Astrocyte of the spinal cord (primary cell): ENCODE measurements at regions not wholly inside any gene's neighbourhood (a gene's known extent, or its start where the extent isn't known, plus 50 kb on each side); places are given as distances from the start of the nearest gene placed in this dataset.

Source experiments
- DNase-seq: peaks from one replicate; pipeline ENCODE4 v3.0.0; 2011; ENCODE audit warnings: low read depth, low spot score
- H3K4me3 ChIP-seq: 2 replicates; pipeline ENCODE4 v1.5.1; 2011; ENCODE audit warnings: low read depth, mild to moderate bottlenecking, low read length, moderate library complexity
- in situ Hi-C: cut with HindIII; loops from 2 replicates; pipeline ENCODE4 v1.10.0; 2017; ENCODE audit warnings: low sequenced_read_pairs
- TF ChIP-seq, protein P1 (sequence below): IDR thresholded peaks from 2 replicates; pipeline ENCODE4 v1.5.1; 2012; ENCODE audit warnings: low read depth, mild to moderate bottlenecking, low read length, inconsistent platforms

DNA sequence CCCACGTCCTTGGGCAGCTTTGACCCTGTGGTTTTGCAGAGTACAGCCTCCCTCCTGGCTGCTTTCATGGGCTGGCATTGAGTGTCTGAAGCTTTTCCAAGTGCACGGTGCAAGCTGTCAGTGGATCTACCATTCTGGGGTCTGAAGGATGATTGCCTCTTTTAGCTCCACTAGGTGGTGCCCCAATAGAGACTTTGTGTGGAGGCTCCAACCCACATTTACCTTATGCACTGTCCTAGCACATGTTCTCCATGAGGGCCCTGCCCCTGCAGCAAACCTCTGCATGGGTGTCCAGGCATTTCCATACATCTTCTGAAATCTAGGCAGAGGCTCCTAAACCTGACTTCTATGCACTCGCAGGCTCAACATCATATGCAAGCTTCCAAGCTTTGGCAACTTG is 644.2 kb upstream of the CDH9 start:
- in situ Hi-C loops: no loop called here
- no peak overlapping the region for H3K4me3 ChIP-seq
- TF ChIP-seq, protein P1, sequence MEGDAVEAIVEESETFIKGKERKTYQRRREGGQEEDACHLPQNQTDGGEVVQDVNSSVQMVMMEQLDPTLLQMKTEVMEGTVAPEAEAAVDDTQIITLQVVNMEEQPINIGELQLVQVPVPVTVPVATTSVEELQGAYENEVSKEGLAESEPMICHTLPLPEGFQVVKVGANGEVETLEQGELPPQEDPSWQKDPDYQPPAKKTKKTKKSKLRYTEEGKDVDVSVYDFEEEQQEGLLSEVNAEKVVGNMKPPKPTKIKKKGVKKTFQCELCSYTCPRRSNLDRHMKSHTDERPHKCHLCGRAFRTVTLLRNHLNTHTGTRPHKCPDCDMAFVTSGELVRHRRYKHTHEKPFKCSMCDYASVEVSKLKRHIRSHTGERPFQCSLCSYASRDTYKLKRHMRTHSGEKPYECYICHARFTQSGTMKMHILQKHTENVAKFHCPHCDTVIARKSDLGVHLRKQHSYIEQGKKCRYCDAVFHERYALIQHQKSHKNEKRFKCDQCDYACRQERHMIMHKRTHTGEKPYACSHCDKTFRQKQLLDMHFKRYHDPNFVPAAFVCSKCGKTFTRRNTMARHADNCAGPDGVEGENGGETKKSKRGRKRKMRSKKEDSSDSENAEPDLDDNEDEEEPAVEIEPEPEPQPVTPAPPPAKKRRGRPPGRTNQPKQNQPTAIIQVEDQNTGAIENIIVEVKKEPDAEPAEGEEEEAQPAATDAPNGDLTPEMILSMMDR: peak; percentile 26
- no peak for DNase-seq

DNA sequence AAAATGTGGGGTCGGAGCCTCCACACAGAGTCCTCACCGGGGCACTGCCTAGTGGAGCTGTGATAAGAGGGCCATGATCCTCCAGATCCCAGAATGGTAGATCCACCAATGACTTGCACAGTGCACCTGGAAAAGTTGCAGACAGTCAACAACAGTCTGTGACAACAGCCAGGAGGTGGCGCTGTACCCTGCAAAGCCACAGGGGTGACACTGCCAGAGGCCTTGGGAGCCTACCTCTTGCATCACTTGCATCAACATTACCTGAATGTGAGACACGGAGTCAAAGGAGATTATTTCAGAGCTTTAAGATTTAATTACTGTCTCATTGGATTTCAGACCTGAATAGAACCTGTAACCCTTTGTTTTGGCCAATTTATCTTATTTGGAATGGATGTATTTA is 614.1 kb upstream of the CDH9 start:
- no peak overlapping the region for H3K4me3 ChIP-seq
- DNase-seq: no peak
- TF ChIP-seq, protein P1: no peak
- in situ Hi-C loops: no loop called here

DNA sequence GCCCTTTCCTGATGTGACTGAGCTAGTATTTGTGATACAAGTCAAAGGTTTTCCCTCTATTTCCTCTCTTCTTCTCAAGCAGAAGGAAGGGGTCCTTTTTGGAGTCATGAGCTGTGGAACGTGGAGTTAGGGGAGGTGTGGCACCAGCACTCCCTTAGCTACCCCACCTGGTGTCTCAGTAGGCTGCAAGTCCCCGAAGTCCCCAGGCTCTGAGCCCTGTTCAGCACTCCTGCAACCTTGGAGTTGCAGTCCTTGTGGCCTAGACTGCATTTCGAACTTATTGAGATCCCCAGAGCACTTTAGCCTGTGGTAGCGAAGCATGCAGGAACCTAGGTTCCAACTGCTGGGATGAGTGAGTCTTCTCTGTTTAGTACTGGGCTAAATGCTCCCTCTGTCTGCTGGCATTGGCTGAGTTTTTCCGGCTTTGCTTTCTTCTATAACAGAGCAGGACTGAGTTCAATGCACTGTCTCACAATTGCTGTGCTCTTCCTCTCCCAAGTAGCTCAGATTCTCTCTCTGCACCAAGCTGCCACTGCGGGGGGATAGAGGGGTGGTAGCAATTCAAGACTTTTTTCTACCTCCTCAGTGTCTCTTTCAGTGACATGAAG is 600.7 kb upstream of the CDH9 start:
- TF ChIP-seq, protein P1: no peak
- no peak overlapping the region for H3K4me3 ChIP-seq
- in situ Hi-C loops: no loop called here
- no peak for DNase-seq

DNA sequence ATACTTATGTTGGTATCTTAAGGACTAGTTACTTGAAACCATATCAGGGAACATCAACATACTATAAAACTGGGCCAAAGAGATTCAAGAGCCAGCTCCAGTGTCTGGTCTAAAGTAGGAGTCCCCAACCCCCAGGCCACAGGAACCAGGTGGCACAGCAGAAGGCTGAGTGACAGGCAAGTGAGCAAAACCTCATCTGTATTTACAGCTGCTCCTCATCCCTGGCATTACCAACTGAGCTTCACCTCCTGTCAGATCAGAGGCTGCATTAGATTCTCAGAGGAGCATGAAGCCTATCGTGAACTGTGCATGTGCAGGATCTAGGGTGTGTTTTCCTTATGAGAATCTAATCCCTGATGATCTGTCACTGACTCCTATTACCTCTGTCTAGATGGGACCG is 581.6 kb upstream of the CDH9 start:
- TF ChIP-seq, protein P1: no peak
- in situ Hi-C loops: no loop called here
- DNase-seq: no peak

DNA sequence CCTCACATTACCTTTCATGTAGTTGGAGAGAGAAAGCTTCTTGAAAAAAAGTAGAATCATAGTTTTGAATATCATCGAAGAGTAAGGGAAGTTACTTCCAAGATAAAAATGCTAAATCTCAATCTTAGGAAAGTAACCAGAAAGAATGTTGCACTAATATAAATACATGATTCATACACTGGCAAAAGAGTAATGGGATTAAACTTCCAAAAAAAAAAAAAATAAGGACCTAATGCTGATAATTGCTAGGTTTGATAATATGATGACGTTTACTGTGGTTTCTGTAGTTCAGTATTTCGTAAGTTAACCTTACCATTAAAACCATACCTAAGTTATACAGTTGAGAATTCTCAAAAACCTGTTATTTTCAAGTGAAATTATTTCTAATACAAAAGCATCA is 573.8 kb upstream of the CDH9 start:
- no peak overlapping the region for H3K4me3 ChIP-seq
- no peak for DNase-seq
- in situ Hi-C loops: no loop called here
- TF ChIP-seq, protein P1: no peak

More for the DNA sequence above, 581.6 kb upstream of the CDH9 start:
- H3K4me3 ChIP-seq: no peak overlapping the region

DNA sequence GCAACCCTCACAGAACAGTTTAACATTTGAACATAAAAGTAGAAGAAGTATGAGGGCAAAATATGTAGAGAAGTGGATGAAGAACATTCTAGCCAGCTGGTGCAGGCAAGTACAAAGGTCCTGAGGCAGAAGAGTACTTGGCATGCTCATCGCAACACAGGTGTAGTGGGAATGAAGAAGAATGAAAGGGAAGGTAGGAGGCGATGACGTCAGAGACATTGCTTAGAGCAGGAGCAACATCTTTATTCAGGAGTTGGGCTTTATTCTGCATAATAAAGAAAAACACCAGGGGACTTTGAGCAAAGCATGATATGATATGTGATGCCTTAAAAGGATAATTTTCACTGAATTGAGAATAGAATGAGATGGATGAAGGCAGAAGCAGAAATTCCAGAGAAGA is 570.6 kb upstream of the CDH9 start:
- in situ Hi-C loops: no loop called here
- no peak overlapping the region for H3K4me3 ChIP-seq
- TF ChIP-seq, protein P1: no peak
- no peak for DNase-seq
